Transverse colon (tissue), 4 donors: ENCODE measurements at regions not wholly inside any gene's neighbourhood (a gene's known extent, or its start where the extent isn't known, plus 50 kb on each side); places are given as distances from the start of the nearest gene placed in this dataset.

ENCODE experiments used
- DNase-seq: peaks from one replicate; pipeline ENCODE4 v3.0.0-alpha.2; 2019
- H3K27ac ChIP-seq, 4 donors: fragments of 200-600 bp; sonication (generic); 2 replicates each; pipeline ENCODE4 v1.5.1; 2016 to 2018; ENCODE audit warnings: inconsistent platforms in 4 of 4
- H3K27me3 ChIP-seq: fragments of 200-600 bp; sonication (generic); 2 replicates; pipeline ENCODE4 v1.5.1; 2017; ENCODE audit warnings: inconsistent platforms
- H3K36me3 ChIP-seq, 4 donors: fragments of 200-600 bp; sonication (generic); 2 replicates each; pipeline ENCODE4 v1.5.1; 2017 to 2019; ENCODE audit warnings: inconsistent platforms in 4 of 4
- H3K4me1 ChIP-seq, 4 donors: fragments of 200-600 bp; sonication (generic); 2 replicates each; pipeline ENCODE4 v1.5.1; 2017 to 2020; ENCODE audit warnings: inconsistent platforms in 4 of 4
- H3K4me3 ChIP-seq, 4 donors: fragments of 200-600 bp; sonication (generic); 1 replicate in 1 of 4; 2 replicates in 3 of 4; pipeline versions ENCODE4 v1.5.1 to v1.6.1; 2017 to 2019; ENCODE audit warnings: inconsistent platforms in 4 of 4
- H3K9me3 ChIP-seq, 2 donors: fragments of 200-600 bp; sonication (generic); 2 replicates each; pipeline ENCODE4 v1.5.1; 2017 to 2019; ENCODE audit warnings: inconsistent platforms in 2 of 2
- EP300 ChIP-seq: sonication (generic); formaldehyde crosslinking; IDR thresholded peaks from one replicate; pipeline ENCODE4 v1.6.1; 2017; ENCODE audit warnings: antibody characterized with exemption, low read depth
- POLR2A ChIP-seq: fragments of 450-650 bp; IDR thresholded peaks from one replicate; pipeline ENCODE4 v1.6.1; 2016; ENCODE audit warnings: antibody characterized with exemption, mild to moderate bottlenecking, moderate library complexity
- POLR2AphosphoS5 ChIP-seq, 3 donors: sonication (generic); formaldehyde crosslinking; IDR thresholded peaks; one replicate each; pipeline ENCODE4 v1.6.1; 2016; ENCODE audit warnings: antibody characterized with exemption in 3 of 3
- WGBS, 2 donors: methylation state at CpG; one replicate each; pipeline ENCODE4 v1.1.5; 2018; ENCODE audit warnings: low coverage in 1 of 2; 5-methylcytosine and 5-hydroxymethylcytosine counted together
- in situ Hi-C, 4 donors: fragments of 200-750 bp; cut with MboI; loops; one replicate each; pipeline versions ENCODE4 v1.15.0 to v1.15.1; 2017; ENCODE audit warnings: low sequenced_read_pairs in 3 of 4, low pct_ligation_motif_present in 1 of 4, low pct_unique_long_range_greater_than_20kb in 1 of 4
- intact Hi-C: fragments of 100-400 bp; cut with DNase I; formaldehyde crosslinking; loops from one replicate; pipeline ENCODE4 v1.15.1; 2023; ENCODE audit warnings: low total_unique reads
- TF ChIP-seq, protein P1 (sequence below), 5 experiments: fragments of 200-600 bp in 3 of 5; fragments of 450-650 bp in 2 of 5; sonication (generic) in 3 of 5; IDR thresholded peaks; 1 replicate in 2 of 5; 2 replicates in 3 of 5; pipeline ENCODE4 v1.5.1; 2016 to 2017; ENCODE audit warnings: antibody characterized with exemption in 5 of 5, inconsistent platforms in 3 of 5, mild to moderate bottlenecking in 2 of 5, moderate library complexity in 1 of 5

DNA sequence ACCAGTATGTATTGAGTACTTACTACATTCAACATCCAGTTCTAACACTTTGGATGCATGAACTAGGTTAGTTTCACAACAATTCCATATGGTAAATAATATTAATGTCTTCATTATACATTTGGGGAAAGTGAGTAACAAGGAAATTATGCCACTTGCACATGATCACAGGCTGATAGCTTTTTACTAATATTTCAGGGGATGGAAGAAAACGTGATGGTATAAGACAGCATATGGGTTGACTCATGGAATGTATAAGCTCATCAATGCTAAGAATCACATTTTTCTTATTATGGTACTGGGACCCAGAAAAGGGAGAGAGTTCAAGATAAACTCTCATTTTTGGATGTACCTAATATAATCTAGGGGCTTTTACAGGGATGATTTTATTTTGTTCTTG lies 188.7 kb downstream of the MIAT start:
- no peaks in the 10 kb centered on the region for H3K4me1 ChIP-seq
- H3K36me3 ChIP-seq = no peaks in the 10 kb centered on the region
- H3K4me3 ChIP-seq = no peak overlapping the region
- in situ Hi-C loops (no loop called here), intact Hi-C loops (no loop called here)
- TF ChIP-seq EP300 (no peak), POLR2A (no peak), POLR2AphosphoS5 (IDR thresholded peaks at IDR 0.05) (no peak)
- TF ChIP-seq, protein P1, sequence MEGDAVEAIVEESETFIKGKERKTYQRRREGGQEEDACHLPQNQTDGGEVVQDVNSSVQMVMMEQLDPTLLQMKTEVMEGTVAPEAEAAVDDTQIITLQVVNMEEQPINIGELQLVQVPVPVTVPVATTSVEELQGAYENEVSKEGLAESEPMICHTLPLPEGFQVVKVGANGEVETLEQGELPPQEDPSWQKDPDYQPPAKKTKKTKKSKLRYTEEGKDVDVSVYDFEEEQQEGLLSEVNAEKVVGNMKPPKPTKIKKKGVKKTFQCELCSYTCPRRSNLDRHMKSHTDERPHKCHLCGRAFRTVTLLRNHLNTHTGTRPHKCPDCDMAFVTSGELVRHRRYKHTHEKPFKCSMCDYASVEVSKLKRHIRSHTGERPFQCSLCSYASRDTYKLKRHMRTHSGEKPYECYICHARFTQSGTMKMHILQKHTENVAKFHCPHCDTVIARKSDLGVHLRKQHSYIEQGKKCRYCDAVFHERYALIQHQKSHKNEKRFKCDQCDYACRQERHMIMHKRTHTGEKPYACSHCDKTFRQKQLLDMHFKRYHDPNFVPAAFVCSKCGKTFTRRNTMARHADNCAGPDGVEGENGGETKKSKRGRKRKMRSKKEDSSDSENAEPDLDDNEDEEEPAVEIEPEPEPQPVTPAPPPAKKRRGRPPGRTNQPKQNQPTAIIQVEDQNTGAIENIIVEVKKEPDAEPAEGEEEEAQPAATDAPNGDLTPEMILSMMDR (IDR thresholded peaks at IDR 0.05) = no peak
- 45 to 57% methylated on average over 1 of the region's 1 CpG for WGBS, 2 donors
- H3K27ac ChIP-seq = no peak overlapping the region
- DNase-seq = no peak
- H3K27me3 ChIP-seq = no peaks in the 10 kb centered on the region
- H3K9me3 ChIP-seq = no peaks in the 10 kb centered on the region

DNA sequence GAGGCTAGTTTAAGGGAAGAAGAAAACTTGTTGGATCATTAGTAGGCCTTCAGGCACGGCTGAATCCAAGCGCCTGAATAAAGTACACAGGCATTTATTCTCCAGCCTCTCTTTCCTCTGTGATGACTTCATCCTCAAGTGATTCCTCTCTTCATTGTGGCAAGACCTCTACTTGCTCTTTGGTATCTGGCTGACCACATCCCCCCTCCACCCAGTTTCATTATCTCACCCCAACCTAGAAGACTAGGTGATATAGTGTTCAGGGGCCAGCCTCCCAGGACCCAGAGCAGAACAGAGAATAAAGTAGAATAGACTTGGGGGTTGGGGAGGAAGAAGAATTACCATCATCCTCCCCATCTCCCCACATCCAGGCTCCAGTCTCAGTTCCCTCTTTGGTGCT lies 189.3 kb downstream of the MIAT start:
- Histone ChIP-seq H3K27ac (no peak overlapping the region), H3K9me3 (no peaks in the 10 kb centered on the region), H3K4me3 (no peak overlapping the region), H3K4me1 (no peaks in the 10 kb centered on the region), H3K36me3 (no peaks in the 10 kb centered on the region), H3K27me3 (no peaks in the 10 kb centered on the region)
- TF ChIP-seq POLR2A = no peak
- TF ChIP-seq, protein P1 (IDR thresholded peaks at IDR 0.05) = no peak
- TF ChIP-seq POLR2AphosphoS5 (IDR thresholded peaks at IDR 0.05) = no peak
- TF ChIP-seq EP300 = no peak
- in situ Hi-C loops (no loop called here), intact Hi-C loops (no loop called here)
- DNase-seq = no peak
- 58 to 65% methylated on average over 2 of the region's 2 CpGs for WGBS, 2 donors

DNA sequence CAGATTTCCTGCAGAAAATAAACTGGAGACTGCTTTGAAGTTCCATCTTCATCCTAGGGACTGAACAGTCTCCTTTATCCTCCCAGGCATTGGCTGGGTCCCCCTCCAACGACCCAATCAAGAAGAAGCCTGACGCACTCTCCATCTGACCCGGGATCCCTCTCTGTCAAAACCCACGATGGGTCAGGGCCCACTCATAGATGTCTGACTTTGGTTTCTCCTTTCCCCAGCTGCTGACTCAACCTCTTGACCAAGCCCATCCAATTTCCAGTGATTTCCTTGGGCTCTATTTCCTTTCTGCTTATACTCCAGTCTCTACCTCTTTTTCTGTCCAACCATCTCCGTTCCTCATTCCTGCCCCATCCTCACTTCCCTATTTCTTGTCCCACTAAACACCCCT lies 189.7 kb downstream of the MIAT start:
- Histone ChIP-seq H3K9me3 (no peaks in the 10 kb centered on the region), H3K4me1 (no peaks in the 10 kb centered on the region), H3K27ac (no peak overlapping the region), H3K4me3 (no peak overlapping the region), H3K36me3 (no peaks in the 10 kb centered on the region), H3K27me3 (no peaks in the 10 kb centered on the region)
- in situ Hi-C loops = no loop called here
- 60 to 65% methylated on average over 4 to 5 of the region's 5 CpGs for whole genome bisulfite sequencing, 2 donors
- no peak for DNase-seq
- intact Hi-C loops = no loop called here
- TF ChIP-seq EP300 (no peak), POLR2A (no peak), POLR2AphosphoS5 (IDR thresholded peaks at IDR 0.05) (no peak)
- TF ChIP-seq, protein P1 (IDR thresholded peaks at IDR 0.05) = no peak

DNA sequence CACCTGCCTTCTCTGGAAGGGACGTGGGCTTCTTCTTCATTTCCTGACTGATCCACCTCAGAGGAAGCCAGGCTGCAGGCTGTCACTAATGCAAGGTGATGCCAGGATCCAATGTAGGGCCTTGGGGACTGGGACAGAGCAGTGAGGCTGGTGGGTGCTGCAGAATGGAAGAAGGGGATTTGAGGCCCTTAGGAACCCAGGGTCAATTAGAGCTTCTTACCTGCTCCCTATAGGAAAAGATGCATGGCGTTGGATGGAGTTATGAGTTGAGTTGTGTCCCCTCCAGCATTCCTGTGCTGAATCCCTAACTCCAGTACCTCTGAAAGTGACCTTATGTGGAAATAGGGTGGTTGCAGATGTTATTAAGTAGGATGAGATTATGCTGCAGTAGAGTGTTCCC lies 190.4 kb downstream of the MIAT start:
- WGBS, 2 donors = 79% methylated on average over 2 of the region's 2 CpGs; no CpG with 5 or more reads in 1 of the 2 donors
- no peak for TF ChIP-seq POLR2AphosphoS5 (IDR thresholded peaks at IDR 0.05)
- TF ChIP-seq POLR2A = no peak
- TF ChIP-seq, protein P1 (IDR thresholded peaks at IDR 0.05) = no peak
- no peak for TF ChIP-seq EP300
- H3K4me1 ChIP-seq = no peaks in the 10 kb centered on the region
- no peaks in the 10 kb centered on the region for H3K36me3 ChIP-seq
- no peak overlapping the region for H3K4me3 ChIP-seq
- no peaks in the 10 kb centered on the region for H3K9me3 ChIP-seq
- H3K27me3 ChIP-seq = no peaks in the 10 kb centered on the region
- intact Hi-C loops (no loop called here), in situ Hi-C loops (no loop called here)
- no peak for DNase-seq
- no peak overlapping the region for H3K27ac ChIP-seq
